SK-N-SH (cell line): ENCODE measurements at regions not wholly inside any gene's neighbourhood (a gene's known extent, or its start where the extent isn't known, plus 50 kb on each side); places are given as distances from the start of the nearest gene placed in this dataset.
A peak's percentile ranks its signal among the peaks of the same experiment; 100 is the strongest.

Experiments
- CTCF ChIA-PET: fragments of 300-600, 350-600 bp; formaldehyde crosslinking; extraction: SDS; loops from one replicate; lab custom pipeline; 2021; lab: Yijun Ruan, JAX
- POLR2A ChIA-PET: fragments of 350-600 bp; sonication (Branson Sonifier 250); formaldehyde crosslinking; extraction: SDS; loops from one replicate; lab custom pipeline; 2020; ENCODE audit warnings: antibody characterized with exemption, inconsistent platforms; lab: Yijun Ruan, JAX
- DNase-seq: peaks from one replicate; pipeline ENCODE4 v3.0.0; 2012
- H2AFZ ChIP-seq: fragments of 200-600 bp; sonication (generic); 2 replicates; pipeline ENCODE4 v1.8.1; 2016; ENCODE audit warnings: antibody characterized with exemption, mild to moderate bottlenecking, low read depth
- H3F3A ChIP-seq: fragments of 200-600 bp; sonication (generic); replicated peaks from 2 replicates; pipeline ENCODE3; 2016; ENCODE audit warnings: antibody characterized with exemption, mild to moderate bottlenecking; ENCODE audit not compliant: insufficient read depth
- H3K27ac ChIP-seq, 2 experiments: fragments of 200-500 bp in 1 of 2; fragments of 200-600 bp in 1 of 2; sonication (Bioruptor generic) in 1 of 2; sonication (generic), shearing (Covaris generic) in 1 of 2; 2 replicates each; pipeline versions ENCODE4 v1.5.1 to v1.6.1; 2014 to 2016; ENCODE audit warnings: low read depth in 2 of 2, inconsistent platforms in 1 of 2, low read length in 1 of 2, mild to moderate bottlenecking in 1 of 2, mixed read lengths in 1 of 2
- H3K27me3 ChIP-seq: fragments of 200-600 bp; sonication (generic), shearing (Covaris generic); 2 replicates; pipeline ENCODE4 v1.6.1; 2016; ENCODE audit warnings: mixed run types; ENCODE audit not compliant: insufficient read depth
- H3K36me3 ChIP-seq, 2 experiments: fragments of 200-500 bp in 1 of 2; fragments of 200-600 bp in 1 of 2; sonication (Bioruptor generic) in 1 of 2; sonication (generic) in 1 of 2; replicated peaks in 1 of 2; 2 replicates each; pipeline versions ENCODE3 to v1.5.1; 2014 to 2016; ENCODE audit warnings: low read length in 1 of 2, mild to moderate bottlenecking in 1 of 2; ENCODE audit not compliant: insufficient read depth in 2 of 2, control insufficient read depth in 1 of 2
- H3K4me1 ChIP-seq, 2 experiments: fragments of 200-500 bp in 1 of 2; fragments of 200-600 bp in 1 of 2; sonication (Bioruptor generic) in 1 of 2; sonication (generic), shearing (Covaris generic) in 1 of 2; 2 replicates each; pipeline versions ENCODE4 v1.5.1 to v1.6.1; 2014 to 2016; ENCODE audit warnings: low read depth in 1 of 2, low read length in 1 of 2, mixed run types in 1 of 2; ENCODE audit not compliant: insufficient read depth in 2 of 2, control insufficient read depth in 1 of 2
- H3K4me2 ChIP-seq: fragments of 200-600 bp; sonication (generic), shearing (Covaris generic); 2 replicates; pipeline ENCODE4 v1.6.1; 2017; ENCODE audit warnings: mixed run types
- H3K4me3 ChIP-seq, 2 experiments: fragments of 200-500 bp in 1 of 2; fragments of 200-600 bp in 1 of 2; sonication (Bioruptor generic) in 1 of 2; sonication (generic), shearing (Covaris generic) in 1 of 2; 2 replicates each; pipeline versions ENCODE4 v1.5.1 to v1.8.1; 2014 to 2016; ENCODE audit warnings: low read depth in 2 of 2, inconsistent platforms in 1 of 2, low read length in 1 of 2, mild to moderate bottlenecking in 1 of 2, mixed read lengths in 1 of 2, moderate library complexity in 1 of 2
- H3K79me2 ChIP-seq: fragments of 200-600 bp; sonication (generic); 2 replicates; pipeline ENCODE4 v1.8.1; 2017; ENCODE audit warnings: mild to moderate bottlenecking; ENCODE audit not compliant: insufficient read depth
- H3K9ac ChIP-seq: fragments of 200-600 bp; sonication (generic); 2 replicates; pipeline ENCODE4 v1.6.1; 2017; ENCODE audit warnings: mixed run types
- H3K9me2 ChIP-seq: fragments of 200-600 bp; sonication (generic); 2 replicates; pipeline ENCODE4 v1.6.1; 2017; ENCODE audit warnings: mixed run types
- H3K9me3 ChIP-seq: fragments of 200-600 bp; sonication (generic); 2 replicates; pipeline ENCODE4 v1.6.1; 2017; ENCODE audit warnings: mixed run types, mild to moderate bottlenecking, moderate library complexity
- H4K20me1 ChIP-seq: fragments of 200-600 bp; sonication (generic); 2 replicates; pipeline ENCODE4 v1.6.1; 2017; ENCODE audit warnings: mild to moderate bottlenecking, mixed run types; ENCODE audit not compliant: insufficient read depth
- CTCF ChIP-seq: fragments of 200-600 bp; sonication (generic); IDR thresholded peaks from 2 replicates; pipeline ENCODE4 v1.6.1; 2017; ENCODE audit warnings: antibody characterized with exemption, mild to moderate bottlenecking, moderate library complexity
- EP300 ChIP-seq, 2 experiments: IDR thresholded peaks; 2 replicates each; pipeline versions ENCODE4 v1.4.0 to v1.6.1; 2012; ENCODE audit warnings: borderline replicate concordance in 1 of 2, low read depth in 1 of 2, low read length in 1 of 2
- EZH2phosphoT487 ChIP-seq: fragments of 200-600 bp; sonication (generic); IDR thresholded peaks from 2 replicates; pipeline ENCODE4 v1.6.1; 2017; ENCODE audit warnings: low read depth, mixed run types, mild to moderate bottlenecking, antibody characterized with exemption, moderate library complexity, borderline replicate concordance
- FOXJ3 ChIP-seq: sonication (generic); formaldehyde crosslinking; IDR thresholded peaks from 2 replicates; pipeline ENCODE4 v1.5.1; 2020; ENCODE audit warnings: mild to moderate bottlenecking, missing genetic modification reagents
- GATA2 ChIP-seq: sonication (generic); formaldehyde crosslinking; IDR thresholded peaks from 2 replicates; pipeline ENCODE4 v1.5.0; 2020; ENCODE audit warnings: mild to moderate bottlenecking, missing genetic modification reagents
- IRF3 ChIP-seq: fragments of 150-350 bp; IDR thresholded peaks from 2 replicates; pipeline ENCODE4 v1.6.1; 2016; ENCODE audit warnings: mild to moderate bottlenecking, low read depth, low read length
- JUND ChIP-seq: IDR thresholded peaks from 2 replicates; pipeline ENCODE4 v1.4.0; 2012
- PBX3 ChIP-seq: IDR thresholded peaks from 2 replicates; pipeline ENCODE4; 2012
- RCOR1 ChIP-seq: fragments of 150-350 bp; IDR thresholded peaks from 2 replicates; pipeline ENCODE4 v1.6.1; 2017; ENCODE audit warnings: antibody characterized with exemption, low read length
- RFX5 ChIP-seq: IDR thresholded peaks from 2 replicates; pipeline ENCODE4 v1.6.1; 2012; ENCODE audit warnings: mild to moderate bottlenecking, improper control_type of control experiment, low read length
- SIN3A ChIP-seq: IDR thresholded peaks from 2 replicates; pipeline ENCODE4 v1.6.1; 2012; ENCODE audit warnings: low read depth, mild to moderate bottlenecking, low read length, moderate library complexity, borderline replicate concordance
- SMC3 ChIP-seq: IDR thresholded peaks from 2 replicates; pipeline ENCODE4 v1.6.1; 2012; ENCODE audit warnings: low read depth, low read length, improper control_type of control experiment
- TAF1 ChIP-seq: IDR thresholded peaks from 2 replicates; pipeline ENCODE4 v1.6.1; 2012; ENCODE audit warnings: low read depth, mild to moderate bottlenecking, low read length, moderate library complexity, borderline replicate concordance
- WGBS: methylation state at CpG from one replicate; pipeline ENCODE4 v1.1.6; 2017; ENCODE audit warnings: low lambda C conversion rate; 5-methylcytosine and 5-hydroxymethylcytosine counted together

GRCh38 chr1:219529116-219529515, 83.8 kb downstream of the ZC3H11B start:
- H3K9ac ChIP-seq = no peak overlapping the region
- no peak for DNase-seq
- no peaks in the 10 kb centered on the region for H4K20me1 ChIP-seq
- no peaks in the 10 kb centered on the region for H3K36me3 ChIP-seq
- no peak overlapping the region for H2AFZ ChIP-seq
- H3K27ac ChIP-seq = no peak overlapping the region
- H3F3A ChIP-seq = no peaks in the 10 kb centered on the region
- no peaks in the 10 kb centered on the region for H3K79me2 ChIP-seq
- ChIA-PET POLR2A (no interaction called here), CTCF (interaction anchor here (1.0 to 1.5 kb wide), 2 partner anchors 9 to 283 kb away, joined by 3 to 4 read pairs; no protein-coding TSS in a partner anchor)
- no peaks in the 10 kb centered on the region for H3K9me2 ChIP-seq
- no peak for TF ChIP-seq FOXJ3 (CRISPR knock-in tag)
- no peak for TF ChIP-seq CTCF
- TF ChIP-seq RFX5 = no peak
- TF ChIP-seq RCOR1 = no peak
- no peak for TF ChIP-seq IRF3
- TF ChIP-seq EZH2phosphoT487 = no peak
- TF ChIP-seq SIN3A = no peak
- TF ChIP-seq TAF1 = no peak
- TF ChIP-seq JUND = no peak
- no peak for TF ChIP-seq EP300 (IDR thresholded peaks at IDR 0.05; ENCODE audit: borderline replicate concordance in 1 of 2, low read depth in 1 of 2, low read length in 1 of 2)
- H3K4me2 ChIP-seq = no peak overlapping the region
- H3K9me3 ChIP-seq = no peaks in the 10 kb centered on the region
- no peaks in the 10 kb centered on the region for H3K27me3 ChIP-seq
- 62% methylated on average over 2 of the region's 2 CpGs for WGBS
- H3K4me3 ChIP-seq = no peak overlapping the region
- H3K4me1 ChIP-seq = no peaks in the 10 kb centered on the region

GRCh38 chr1:219528633-219529032, 84.3 kb downstream of the ZC3H11B start:
- Histone ChIP-seq H3K4me1 (peaks cover 0 to 2% of the 10 kb centered on the region in 2 experiments; a peak in 2 of 4 replicates), H4K20me1 (no peaks in the 10 kb centered on the region), H3K4me3 (no peak overlapping the region), H3K79me2 (no peaks in the 10 kb centered on the region), H3K4me2 (no peak overlapping the region), H3K36me3 (no peaks in the 10 kb centered on the region), H3K27ac (no peak overlapping the region), H3K9ac (no peak overlapping the region), H3K9me2 (no peaks in the 10 kb centered on the region), H3K27me3 (no peaks in the 10 kb centered on the region), H2AFZ (no peak overlapping the region), H3F3A (no peaks in the 10 kb centered on the region), H3K9me3 (no peaks in the 10 kb centered on the region)
- POLR2A ChIA-PET = no interaction called here
- WGBS = 93% methylated on average over 3 of the region's 3 CpGs
- no peak for DNase-seq
- CTCF ChIA-PET = interaction anchor here (0.5 to 1.5 kb wide), 3 partner anchors 10 to 284 kb away, joined by 3 to 4 read pairs (median 3); no protein-coding TSS in a partner anchor
- TF ChIP-seq GATA2 (CRISPR knock-in tag) = peak; percentile 14; the same call in 1 of the 2 replicates
- no peak for TF ChIP-seq SMC3
- TF ChIP-seq PBX3 = no peak
